GM21825 (cell line): ENCODE measurements at regions not wholly inside any gene's neighbourhood (a gene's known extent, or its start where the extent isn't known, plus 50 kb on each side); places are given as distances from the start of the nearest gene placed in this dataset.

Source experiments
- ATAC-seq: cut with Tn5 transposase; IDR thresholded peaks from one replicate; pipeline ENCODE4 v1.9.1; 2021; ENCODE audit warnings: mild to moderate bottlenecking, moderate library complexity; ENCODE audit not compliant: unreplicated experiment

DNA sequence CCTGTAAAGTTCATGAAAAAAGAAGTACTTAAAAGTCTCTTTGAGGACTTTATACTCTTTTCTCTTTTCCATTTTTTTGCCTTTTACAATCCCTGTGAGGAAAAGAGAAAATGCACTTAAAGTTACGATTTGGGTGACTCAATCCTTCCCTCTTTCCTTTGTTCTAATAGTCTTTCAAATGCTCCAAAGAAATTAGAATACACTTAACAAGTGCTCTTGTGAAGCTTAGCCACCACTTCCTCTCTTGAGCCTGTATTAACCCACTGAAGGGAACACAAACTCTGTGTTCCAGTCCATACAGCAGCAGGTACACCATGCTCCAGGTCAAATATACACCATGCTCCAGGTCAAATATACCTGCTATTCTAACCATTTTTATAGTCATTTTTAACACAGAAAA is 581.1 kb upstream of the MGAT4C start:
- no peak for ATAC-seq

DNA sequence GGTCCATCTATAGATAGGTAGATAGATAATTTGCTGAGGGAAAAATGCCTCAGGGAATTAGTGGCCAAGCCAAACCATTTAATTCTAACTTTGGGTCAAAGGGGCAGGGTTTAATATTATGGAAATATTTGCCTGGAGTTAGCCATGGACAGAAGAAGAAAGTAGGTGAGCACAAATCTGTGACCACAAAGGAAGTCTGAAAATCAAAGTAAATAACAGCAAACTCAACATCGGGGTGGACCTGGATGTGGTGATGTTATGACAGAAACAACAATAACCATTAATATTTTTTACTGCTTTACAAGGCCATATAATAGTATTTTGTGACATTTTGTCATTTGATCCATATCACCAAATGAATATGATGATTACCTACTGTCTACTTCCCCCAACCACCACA is 578.0 kb upstream of the MGAT4C start:
- ATAC-seq: no peak

DNA sequence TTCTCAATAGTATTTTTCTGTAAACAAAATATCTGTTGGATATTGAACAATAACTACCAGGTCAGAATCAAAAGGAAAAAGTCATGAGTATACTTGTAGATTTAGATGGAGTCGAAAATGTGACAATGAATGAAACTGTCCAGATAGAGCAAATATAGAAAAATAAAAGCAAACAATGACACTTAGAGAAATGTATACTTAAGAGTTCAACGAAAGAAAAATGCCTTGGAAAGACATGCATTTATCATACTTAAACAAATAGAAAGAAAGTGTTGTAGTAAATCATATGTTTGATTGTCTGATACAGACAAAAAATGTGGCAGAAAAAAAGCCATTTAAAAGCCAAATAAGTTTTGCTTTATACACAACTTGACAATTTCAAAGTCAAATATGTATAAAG is 571.2 kb upstream of the MGAT4C start:
- ATAC-seq: no peak

DNA sequence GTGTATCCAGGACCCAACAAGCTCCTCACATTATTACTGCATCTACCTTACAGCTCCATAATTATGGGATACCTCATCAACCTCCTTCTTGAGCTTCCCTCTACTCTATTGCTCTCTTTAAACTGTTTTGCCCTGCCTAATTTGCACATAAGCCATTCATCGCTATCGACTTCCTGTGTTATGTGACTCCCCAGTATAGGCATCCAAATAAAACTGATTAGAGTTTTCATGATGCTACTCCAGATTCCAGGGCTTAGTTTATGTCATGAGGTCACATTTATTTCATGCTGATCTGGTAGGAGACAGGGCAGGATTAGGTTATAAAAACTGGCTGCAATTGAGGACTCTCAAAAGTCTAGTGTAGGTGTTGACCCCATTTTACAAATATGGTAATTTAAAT is 569.9 kb upstream of the MGAT4C start:
- ATAC-seq: no peak

DNA sequence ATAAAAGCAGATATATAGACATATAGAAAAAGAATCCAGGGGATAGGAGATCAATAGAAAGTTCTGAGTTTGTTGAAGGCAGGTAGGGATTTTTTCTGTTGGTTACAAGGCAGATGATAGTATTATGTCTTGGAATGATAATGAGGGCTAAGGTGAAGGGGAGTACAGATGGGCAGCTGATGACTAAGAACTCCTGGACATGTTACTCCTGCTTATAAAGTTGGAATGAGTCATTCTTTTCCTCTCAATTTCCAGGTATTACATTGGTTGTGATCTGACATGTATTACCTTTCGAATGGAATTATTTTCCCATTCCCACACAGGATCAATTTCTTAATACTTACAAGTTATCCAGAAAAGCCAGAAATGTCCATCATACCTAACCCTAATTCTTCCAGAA is 545.2 kb upstream of the MGAT4C start:
- no peak for ATAC-seq

DNA sequence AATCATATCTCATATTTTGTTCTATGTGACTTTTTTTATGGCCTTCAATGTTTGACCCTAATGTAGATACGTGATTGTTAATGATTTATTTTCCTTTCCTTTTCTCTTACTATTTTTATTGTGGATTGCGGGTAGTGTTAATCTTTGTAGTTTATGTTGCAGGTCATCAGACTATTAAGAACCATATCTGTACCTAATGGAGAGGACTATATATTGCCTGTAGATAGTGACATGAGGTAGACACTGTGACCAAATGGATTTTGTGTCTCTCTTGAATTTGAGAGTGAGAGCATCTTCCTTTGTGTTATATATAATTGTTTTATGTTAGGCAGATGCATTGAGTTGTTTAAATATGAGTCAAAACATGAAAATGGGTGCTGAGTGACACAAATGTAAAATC is 543.4 kb upstream of the MGAT4C start:
- ATAC-seq: no peak

DNA sequence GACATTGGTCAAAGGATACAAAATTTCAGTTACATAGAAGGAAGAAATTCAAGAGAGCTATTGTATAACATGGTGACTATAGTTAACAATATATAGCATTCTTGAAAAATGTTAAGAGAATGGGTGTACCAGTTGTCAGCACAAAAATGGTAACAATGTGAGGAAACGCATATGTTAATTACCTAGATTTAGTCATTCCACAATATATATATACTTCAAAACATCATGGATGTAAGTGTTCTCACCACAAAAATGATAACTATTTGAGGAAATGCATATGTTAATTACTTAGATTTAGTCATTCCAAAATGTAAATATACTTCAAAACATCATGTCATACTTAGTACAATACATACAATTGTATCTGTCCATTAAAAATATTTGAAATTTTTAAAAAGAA is 540.4 kb upstream of the MGAT4C start:
- no peak for ATAC-seq

DNA sequence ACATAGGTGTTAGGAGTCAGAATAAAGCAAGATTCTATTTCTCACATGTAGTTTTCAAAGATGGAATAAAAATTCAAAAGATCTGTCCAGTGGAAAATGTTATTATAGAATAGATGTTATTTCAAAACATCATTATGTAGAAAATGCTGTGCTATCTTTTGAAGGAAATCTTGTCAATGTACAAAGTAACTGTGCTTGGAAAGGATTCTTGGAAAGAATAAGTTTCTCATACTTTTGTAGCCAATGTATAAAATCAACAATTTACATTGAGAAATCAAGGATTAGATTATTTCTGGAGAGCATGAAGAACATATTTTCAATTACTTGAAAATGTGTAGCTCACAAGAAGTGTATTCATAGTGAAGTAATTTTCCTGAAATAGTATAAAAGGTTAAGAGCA is 532.5 kb upstream of the MGAT4C start:
- no peak for ATAC-seq

DNA sequence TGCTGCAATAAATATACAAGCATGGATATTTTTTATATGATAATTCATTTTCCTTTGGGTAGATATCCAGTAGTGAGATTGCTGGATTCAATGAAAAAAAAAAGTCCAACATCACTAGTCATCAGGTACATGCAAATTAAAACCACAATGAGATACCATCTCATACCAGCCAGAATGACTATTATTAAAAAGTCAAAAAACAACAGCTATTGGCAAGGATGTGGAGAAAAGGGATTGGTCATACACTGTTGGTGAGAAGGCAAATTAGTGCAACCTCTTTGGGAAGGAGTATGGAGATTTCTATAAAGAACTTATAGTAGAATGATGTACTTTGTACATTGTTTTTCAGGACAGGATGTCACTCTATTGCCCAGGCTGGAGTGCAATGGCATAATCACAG is 531.2 kb upstream of the MGAT4C start:
- no peak for ATAC-seq

DNA sequence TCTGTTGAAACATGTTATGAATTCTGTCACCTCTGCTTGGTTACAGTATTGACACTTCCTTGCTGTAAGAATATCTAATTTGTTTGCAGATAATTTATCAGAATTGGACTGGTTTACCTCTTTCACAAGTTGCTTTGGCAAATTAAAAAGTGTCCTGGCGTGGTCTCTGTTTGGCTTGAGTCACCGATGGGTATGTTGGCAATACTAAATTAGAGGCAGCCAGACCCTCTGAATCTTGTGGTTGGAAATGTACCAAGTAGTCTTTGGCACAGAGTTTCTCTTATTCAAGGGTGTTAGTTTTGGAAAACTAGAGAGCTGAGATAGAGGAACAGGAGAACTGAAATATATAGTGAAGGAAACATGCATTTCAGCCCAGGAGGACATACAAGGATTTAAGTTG is 521.1 kb upstream of the MGAT4C start:
- ATAC-seq: no peak

DNA sequence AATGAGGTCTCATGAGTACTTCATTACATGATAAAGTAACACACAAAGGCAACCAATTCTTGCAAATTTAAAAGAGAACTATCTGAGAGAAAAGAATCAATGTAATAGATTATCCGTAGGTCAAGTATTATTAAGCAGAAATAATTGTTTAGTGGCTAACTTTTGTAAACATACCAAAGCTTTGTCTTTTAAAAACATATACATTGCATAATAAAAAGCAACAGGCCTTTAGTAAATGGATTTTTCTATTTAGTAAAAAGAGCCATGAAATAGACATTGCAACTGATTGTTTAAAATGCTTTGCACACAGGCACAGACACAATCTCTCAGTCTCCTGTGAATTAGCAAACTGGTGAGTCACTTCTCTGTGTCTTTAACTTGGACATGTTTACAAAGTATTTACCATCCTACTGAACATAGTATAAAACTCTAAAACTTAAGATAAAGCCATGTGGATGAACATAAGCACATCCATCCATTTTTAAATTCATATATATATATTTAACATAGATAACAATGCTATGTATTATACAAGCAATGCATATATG is 518.7 kb upstream of the MGAT4C start:
- no peak for ATAC-seq

DNA sequence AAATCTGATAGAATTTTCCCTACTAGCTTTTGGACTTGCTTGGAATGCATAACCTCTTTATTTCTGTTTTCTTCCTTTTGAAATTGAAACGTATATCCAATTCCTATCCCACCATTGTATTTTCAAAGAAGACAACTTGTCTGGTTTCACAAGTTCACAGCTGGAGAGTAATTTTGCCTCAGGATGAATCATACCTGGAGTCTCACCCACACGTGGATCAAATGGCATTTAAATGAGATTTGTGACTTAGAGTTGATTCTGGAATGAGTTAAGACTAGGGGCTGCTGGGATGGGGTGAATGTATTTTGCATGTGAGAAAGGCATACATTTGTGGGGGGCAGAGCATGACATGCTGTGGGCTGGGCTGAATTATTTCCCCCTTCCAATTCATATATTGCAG is 516.5 kb upstream of the MGAT4C start:
- no peak for ATAC-seq

DNA sequence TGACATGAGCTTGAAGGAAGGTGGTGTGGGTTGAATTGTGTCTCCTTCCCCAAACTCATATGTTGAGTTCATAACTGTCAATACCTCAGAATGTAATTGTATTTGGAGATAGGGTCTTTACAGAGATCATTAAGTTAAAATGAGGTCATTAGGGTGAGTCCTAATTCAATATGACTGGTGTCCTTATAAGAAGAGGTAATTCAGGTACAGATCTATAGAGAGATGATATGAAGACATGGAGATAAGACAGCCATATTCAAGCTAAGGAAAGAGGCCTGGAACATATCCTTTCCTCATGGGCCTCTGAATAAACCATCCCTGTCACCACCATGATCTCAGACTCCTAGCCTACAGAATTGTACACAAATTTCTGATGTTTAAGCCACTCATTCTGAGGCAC is 514.7 kb upstream of the MGAT4C start:
- no peak for ATAC-seq

DNA sequence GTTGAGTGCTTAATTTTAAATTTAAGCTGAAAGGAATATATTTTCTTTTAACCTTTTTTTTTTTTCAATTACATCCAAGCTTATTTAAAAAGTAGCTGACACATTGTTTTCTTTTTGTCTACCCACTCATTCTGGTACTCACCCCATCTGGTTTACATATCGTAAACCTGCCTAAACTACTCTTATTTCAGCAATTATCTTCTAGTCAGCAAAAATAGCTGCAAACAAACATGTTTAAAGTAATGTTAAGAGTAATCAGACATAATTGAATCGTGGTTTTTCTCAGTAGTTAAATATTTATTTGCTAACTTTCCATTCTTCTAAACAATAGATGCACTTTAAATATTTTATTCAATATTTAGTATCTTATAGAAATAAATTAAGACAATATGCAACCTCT is 492.7 kb upstream of the MGAT4C start:
- no peak for ATAC-seq

DNA sequence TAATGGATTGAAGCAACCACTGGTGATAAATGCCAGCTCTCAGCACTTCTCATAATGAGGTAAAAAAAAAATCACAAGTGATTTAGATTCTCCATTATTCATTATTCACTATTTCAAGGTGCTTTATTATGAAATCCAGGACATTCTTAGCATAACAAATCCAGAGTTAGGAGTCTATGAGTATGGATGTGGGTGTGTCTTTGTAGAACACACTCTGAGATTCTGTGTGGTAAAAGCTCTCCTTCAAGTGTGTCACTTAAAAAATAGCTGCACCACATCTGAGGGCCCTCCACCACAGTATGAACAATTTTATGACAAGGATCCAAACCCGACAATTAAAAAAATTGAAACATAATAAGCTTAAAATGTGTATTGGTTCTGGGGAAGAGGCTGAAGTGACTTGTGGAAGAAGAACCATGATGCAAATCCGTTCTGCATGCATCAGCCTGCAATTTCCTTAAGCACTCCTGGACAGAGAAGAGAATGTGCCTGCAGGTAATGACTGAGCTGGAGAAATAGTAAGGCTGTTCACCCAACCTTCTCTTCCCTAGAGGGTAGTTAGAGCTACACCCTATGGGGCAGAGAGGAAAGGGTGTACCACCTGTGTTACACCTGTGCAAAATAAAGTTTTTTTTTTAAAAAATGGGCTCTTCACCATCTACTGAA is 488.5 kb upstream of the MGAT4C start:
- no peak for ATAC-seq

DNA sequence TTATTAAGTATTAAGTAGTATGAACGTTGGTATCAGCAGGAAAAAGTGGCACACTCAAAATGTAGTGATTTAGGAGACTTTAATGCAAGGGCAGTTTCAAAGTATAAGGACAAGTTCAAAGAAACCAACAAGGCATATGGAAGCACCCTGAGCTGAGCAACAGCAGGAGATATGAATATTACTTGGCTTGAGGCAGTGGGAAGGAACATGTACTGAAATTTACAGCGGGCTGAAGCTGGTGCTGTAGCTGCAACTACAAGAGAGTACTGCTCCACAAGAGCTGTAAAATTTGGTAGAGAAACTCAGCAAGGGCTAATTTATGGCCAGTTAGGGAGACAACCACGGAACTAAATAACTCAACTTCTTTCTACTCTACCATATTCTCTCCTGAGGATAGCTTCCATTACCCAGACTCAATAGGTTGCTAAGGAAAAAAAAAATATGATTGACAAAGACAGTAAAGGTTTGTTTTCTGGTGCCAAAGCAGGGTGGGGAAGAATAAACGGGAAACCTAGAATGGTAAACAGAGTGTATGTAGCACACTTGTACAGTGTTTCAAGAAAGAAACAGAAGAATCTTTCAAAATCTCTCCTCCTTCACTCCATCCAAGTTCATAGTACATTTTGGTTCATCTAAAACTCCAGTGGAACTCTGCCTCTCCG is 487.8 kb upstream of the MGAT4C start:
- no peak for ATAC-seq

DNA sequence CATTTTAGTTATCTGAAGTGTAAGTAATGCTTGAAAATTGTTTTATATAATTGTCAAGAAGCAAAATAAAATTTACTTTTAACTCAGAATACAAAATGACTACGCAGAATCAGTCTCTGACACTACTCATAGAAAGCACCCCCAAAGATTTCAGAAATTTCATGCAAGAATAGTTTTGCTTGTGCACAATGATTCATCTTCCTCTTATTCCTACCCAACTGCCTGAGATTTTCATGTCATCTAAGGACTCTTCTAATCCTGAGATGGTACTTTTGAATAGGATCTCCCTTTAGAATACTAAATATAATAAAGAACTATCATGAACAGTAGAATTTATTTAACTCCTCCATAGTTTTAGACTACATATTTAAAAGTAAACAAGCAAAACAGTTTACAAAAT is 485.3 kb upstream of the MGAT4C start:
- no peak for ATAC-seq

DNA sequence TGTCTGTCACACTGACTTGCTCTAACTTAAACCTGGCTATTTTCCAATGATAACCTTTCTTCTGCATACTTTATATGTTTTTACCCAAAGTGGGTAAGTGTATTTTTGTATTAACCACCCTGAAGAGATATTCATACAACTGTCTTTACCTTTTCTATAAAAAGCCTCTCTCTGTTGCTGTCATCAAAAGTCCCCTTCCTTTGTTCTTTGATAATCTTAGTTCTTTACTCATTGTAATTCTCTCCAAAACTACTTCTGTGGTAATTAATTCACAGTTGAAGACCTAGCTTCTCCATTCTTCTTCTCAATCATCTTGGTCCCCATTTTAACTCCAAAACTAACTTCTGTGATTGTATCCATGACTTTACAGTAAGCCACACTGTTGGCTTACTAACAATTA is 479.7 kb upstream of the MGAT4C start:
- no peak for ATAC-seq

DNA sequence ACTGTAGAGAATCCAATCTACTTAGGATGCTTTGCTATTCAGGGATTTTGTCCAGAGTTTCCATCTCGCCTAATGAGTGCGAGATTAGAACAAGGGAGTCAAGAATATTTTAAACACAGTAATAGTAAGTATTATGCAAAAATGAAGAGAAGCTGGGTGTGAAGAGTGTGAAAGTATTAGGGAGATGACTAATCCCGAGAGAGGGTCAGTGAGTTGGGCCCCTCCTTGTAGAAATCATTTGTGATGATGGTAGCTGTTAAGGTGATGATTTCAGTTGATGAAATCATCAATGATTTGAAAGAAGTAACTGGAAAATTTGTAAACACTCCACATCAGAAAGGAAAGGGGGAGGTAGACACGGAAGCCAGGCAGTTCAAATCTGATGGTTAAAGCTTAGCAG is 478.9 kb upstream of the MGAT4C start:
- ATAC-seq: no peak

DNA sequence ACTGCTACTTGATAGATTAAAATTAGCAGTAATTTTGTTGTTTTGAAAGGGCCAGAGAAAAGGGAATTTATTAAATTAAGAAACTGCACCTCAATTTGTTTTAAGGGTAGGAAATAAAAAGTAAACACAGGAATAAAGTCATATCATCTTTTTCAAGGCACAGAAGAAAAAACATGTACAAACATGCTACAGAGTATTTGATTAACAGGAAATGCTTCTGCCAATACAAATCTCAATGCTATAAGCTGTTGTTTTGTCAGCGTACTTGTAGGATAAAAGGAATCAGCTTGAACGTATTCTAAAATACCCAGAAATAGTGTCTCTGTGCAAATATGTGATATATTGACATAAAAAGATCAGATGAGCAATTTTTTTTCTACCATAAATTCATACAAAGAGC is 474.0 kb upstream of the MGAT4C start:
- no peak for ATAC-seq

DNA sequence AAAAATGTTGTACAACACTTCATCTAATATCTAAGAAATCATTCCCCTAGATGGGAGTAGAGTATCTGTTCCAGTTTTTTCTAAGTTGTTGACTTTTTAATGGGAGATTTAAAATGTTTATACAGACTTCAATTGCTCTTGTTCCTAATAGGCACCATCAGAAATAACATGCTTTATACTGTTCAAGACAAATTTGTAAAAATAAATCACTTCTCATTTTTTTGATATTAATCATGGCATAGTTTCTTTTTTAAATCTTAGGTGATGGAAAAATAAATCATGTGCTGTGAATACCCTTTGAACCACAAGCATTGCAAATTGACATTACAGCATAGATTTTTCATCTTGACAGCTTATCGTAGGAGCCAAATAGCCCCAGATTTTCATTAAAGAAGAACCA is 473.5 kb upstream of the MGAT4C start:
- no peak for ATAC-seq

DNA sequence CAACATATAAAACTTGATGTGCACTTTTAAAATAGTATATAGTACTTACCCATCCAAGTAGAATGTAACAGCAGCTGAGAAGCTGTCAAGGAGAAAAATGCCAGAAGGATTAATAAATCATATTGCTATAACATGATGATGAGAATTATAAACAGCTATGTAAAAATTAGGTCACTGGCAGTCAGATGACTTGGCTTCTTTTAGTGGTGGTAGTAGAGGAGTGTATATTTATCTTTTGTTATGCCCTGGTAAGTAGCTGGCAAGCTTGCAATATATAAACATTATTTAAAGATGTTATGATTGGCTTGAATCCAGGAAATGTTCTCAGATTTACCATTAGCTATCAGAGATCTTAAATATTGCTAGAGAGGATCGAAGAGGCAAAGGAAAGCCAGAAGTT is 471.0 kb upstream of the MGAT4C start:
- ATAC-seq: no peak

DNA sequence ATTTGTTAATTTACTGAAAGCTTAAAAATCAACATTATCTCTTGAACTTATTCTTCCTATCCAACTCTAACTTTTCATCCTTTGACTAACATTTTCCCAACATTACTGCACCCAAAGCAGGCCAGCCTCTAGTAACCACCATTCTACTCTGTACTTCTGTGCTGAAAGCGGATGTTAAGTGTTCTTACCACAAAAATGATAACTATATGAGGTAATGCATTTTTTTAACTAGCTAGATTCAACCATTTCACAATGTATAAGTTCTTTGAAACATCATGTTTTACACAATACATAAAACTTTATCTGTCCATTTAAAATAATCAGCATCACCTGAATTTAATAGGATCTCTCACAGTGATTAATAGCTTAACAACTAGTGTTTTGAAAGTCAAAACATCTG is 468.5 kb upstream of the MGAT4C start:
- no peak for ATAC-seq
